RWPE2 (cell line): ENCODE measurements at regions not wholly inside any gene's neighbourhood (a gene's known extent, or its start where the extent isn't known, plus 50 kb on each side); places are given as distances from the start of the nearest gene placed in this dataset.

Experiments
- ATAC-seq: fragments of 200-7000 bp; cut with Tn5 transposase; 3 replicates; pipeline ENCODE4 v1.9.1; 2021; ENCODE audit warnings: low read depth
- DNase-seq: peaks from one replicate; pipeline ENCODE4 v3.0.0-alpha.2; 2020; ENCODE audit warnings: low spot score
- H3K27ac ChIP-seq: fragments of 450-650 bp; 2 replicates; pipeline ENCODE4 v1.5.1; 2017; ENCODE audit warnings: mild to moderate bottlenecking; ENCODE audit not compliant: poor library complexity, severe bottlenecking
- H3K27me3 ChIP-seq: fragments of 250-450 bp; sonication (Bioruptor Pico); 2 replicates; pipeline ENCODE4 v1.5.1; 2021; ENCODE audit warnings: mild to moderate bottlenecking, moderate library complexity; ENCODE audit not compliant: insufficient read depth, poor library complexity, severe bottlenecking
- H3K36me3 ChIP-seq: fragments of 250-450 bp; sonication (Bioruptor Pico); 2 replicates; pipeline ENCODE4 v1.5.1; 2020; ENCODE audit warnings: low read depth, mild to moderate bottlenecking, moderate library complexity
- H3K4me1 ChIP-seq: fragments of 250-450 bp; sonication (Bioruptor Pico); 2 replicates; pipeline ENCODE4 v1.5.1; 2021; ENCODE audit warnings: mild to moderate bottlenecking, moderate library complexity; ENCODE audit not compliant: insufficient read depth, poor library complexity, severe bottlenecking
- H3K4me3 ChIP-seq: fragments of 250-450 bp; sonication (Bioruptor Pico); 2 replicates; pipeline ENCODE4 v1.5.1; 2021; ENCODE audit warnings: mild to moderate bottlenecking, moderate library complexity; ENCODE audit not compliant: severe bottlenecking
- H3K9me3 ChIP-seq: fragments of 250-450 bp; sonication (Bioruptor Pico); 2 replicates; pipeline ENCODE4 v1.5.1; 2021; ENCODE audit warnings: mild to moderate bottlenecking, moderate library complexity; ENCODE audit not compliant: severe bottlenecking
- TF ChIP-seq, protein P1 (sequence below): fragments of 450-650 bp; IDR thresholded peaks from one replicate; pipeline ENCODE4 v1.5.1; 2017; ENCODE audit warnings: mild to moderate bottlenecking, moderate library complexity; ENCODE audit not compliant: poor library complexity, severe bottlenecking

DNA sequence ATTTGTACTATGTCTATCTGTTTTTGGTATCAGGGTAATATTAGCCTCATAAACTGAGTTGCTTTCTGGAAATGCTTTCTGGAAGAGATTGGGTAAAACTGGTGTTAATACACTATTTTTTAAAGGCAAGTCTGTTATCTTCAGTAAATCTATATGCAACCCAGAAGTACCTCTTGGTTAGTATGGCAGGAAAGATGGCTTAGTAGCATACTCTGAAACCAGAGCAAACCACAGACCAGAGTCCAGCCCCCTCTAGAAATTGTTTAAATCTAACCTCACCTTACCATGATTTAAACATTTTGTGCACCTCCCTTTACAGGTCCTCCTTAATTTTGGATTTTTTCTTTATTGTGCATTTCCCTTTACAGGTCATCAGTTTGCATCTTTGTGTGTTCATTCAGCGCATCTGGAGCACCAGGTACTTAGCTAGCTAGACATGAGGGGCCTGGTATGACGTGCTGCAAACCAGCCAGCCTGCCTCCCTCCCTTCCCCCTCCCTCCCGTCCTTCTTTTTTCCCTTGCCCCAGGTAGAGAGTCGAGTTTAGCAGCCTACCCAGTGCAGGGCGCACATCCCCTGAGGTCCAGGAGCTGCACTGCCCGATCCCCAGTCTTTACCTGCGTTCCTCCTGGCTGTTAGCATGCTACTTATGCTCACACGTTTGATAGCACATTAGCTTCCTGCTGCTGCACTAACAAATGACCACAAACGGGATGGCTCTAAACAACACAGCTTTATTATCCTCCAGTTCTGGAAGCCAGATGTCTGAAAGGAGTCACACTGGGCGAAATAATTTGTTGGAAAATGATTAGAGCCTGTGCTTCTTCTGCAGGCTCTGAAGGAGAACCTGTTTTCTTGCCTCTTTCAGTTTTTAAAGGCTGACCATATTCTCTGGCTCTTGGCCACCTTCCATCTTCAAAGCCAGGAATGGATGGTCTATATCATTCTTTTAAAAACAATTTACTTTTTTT, 299.9 kb upstream of the HABP2 start:
- H3K4me3 ChIP-seq = no peak overlapping the region
- ATAC-seq = no peak; the same call in 2 of the 3 replicates
- no peak overlapping the region for H3K27ac ChIP-seq
- no peaks in the 10 kb centered on the region for H3K36me3 ChIP-seq
- TF ChIP-seq, protein P1, sequence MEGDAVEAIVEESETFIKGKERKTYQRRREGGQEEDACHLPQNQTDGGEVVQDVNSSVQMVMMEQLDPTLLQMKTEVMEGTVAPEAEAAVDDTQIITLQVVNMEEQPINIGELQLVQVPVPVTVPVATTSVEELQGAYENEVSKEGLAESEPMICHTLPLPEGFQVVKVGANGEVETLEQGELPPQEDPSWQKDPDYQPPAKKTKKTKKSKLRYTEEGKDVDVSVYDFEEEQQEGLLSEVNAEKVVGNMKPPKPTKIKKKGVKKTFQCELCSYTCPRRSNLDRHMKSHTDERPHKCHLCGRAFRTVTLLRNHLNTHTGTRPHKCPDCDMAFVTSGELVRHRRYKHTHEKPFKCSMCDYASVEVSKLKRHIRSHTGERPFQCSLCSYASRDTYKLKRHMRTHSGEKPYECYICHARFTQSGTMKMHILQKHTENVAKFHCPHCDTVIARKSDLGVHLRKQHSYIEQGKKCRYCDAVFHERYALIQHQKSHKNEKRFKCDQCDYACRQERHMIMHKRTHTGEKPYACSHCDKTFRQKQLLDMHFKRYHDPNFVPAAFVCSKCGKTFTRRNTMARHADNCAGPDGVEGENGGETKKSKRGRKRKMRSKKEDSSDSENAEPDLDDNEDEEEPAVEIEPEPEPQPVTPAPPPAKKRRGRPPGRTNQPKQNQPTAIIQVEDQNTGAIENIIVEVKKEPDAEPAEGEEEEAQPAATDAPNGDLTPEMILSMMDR = no peak
- peaks cover 6% of the 10 kb centered on the region for H3K27me3 ChIP-seq
- no peaks in the 10 kb centered on the region for H3K9me3 ChIP-seq
- H3K4me1 ChIP-seq = no peaks in the 10 kb centered on the region
- DNase-seq = no peak

DNA sequence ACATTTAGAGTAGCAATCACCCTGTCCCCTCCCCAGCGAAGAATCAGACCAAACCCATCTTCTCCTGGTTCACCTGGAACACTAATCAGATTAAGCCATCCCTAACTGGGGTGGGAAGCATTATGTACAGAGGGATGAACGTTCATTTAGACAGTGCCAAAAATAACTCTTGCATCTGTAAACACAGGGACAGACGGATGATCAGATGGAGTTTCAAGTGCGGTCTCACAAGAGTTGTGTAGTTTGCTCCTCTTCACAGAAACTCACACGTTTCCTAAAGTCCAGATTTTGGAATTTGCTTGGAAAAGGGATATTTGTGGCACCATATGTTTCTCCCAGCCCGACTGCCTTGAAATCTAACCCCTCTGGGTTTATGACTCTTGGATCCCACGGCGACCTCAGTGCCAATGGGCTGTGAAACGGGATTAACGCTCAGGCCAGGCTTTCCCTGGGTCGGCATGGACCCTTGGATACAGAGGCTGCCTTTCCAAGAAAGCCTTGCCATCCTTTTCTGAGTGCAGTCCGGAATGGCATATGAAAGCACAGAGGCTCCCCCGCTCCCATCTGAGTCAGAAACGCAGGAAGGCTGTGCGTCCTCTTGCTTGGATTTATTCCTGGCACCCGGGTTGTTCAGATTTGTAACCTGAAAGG, 293.2 kb upstream of the HABP2 start:
- no peak for DNase-seq
- Histone ChIP-seq H3K27ac (no peak overlapping the region), H3K4me1 (no peaks in the 10 kb centered on the region), H3K4me3 (no peak overlapping the region), H3K27me3 (peaks cover 30% of the 10 kb centered on the region), H3K36me3 (no peaks in the 10 kb centered on the region), H3K9me3 (no peaks in the 10 kb centered on the region)
- TF ChIP-seq, protein P1 = no peak
- ATAC-seq = no peak

DNA sequence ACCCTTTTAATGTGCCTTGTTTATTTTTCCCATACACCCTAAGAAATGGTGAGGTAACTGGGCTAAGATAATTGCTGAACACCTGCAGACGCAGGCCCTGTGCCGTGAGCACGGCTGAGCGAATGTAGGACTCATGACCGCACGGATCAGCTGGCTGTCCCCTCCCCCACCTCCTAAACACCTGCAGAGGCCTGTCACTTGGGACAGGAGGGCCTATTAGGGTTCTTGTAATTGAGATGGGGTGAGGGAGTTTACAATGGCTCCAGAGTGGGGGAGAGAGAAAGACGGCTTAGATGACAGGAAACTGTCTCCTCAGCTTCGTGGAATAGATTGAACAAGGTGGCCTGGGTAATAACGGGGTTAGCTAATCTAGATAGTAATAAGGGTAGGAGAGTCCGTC, 291.7 kb upstream of the HABP2 start:
- ATAC-seq (no peak), DNase-seq (no peak)
- Histone ChIP-seq H3K27ac (no peak overlapping the region), H3K4me3 (no peak overlapping the region), H3K4me1 (no peaks in the 10 kb centered on the region), H3K27me3 (peaks cover 27% of the 10 kb centered on the region), H3K9me3 (no peaks in the 10 kb centered on the region), H3K36me3 (no peaks in the 10 kb centered on the region)
- TF ChIP-seq, protein P1 = no peak

DNA sequence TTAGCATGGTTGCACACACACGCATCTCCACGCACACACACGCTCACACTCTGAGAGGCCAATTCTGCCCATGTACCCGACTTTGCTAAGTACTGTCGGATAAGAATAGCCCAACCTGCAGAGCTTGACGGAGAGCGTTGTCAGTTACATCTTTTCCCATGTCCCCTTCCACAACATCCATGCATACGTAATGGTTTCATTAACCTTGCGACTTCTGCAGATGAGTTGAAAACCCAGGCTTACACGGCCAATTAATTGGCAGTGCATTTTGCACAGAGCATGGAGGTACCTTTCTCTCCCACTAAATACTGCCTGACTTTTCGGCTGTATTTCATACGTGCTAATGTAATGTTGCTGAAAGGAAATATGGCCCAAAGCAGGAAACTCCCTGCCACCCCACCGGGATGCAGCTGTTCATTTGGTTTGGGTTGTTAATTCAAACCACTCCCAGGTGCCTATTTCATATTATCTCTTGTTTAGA, 291.2 kb upstream of the HABP2 start:
- H3K4me1 ChIP-seq = no peaks in the 10 kb centered on the region
- TF ChIP-seq, protein P1 = no peak
- H3K36me3 ChIP-seq = no peaks in the 10 kb centered on the region
- no peak overlapping the region for H3K27ac ChIP-seq
- ATAC-seq (no peak), DNase-seq (no peak)
- no peaks in the 10 kb centered on the region for H3K9me3 ChIP-seq
- H3K4me3 ChIP-seq = no peak overlapping the region
- H3K27me3 ChIP-seq = peaks cover 27% of the 10 kb centered on the region
